Fibroblast of gingiva (primary cell): ENCODE measurements at regions not wholly inside any gene's neighbourhood (a gene's known extent, or its start where the extent isn't known, plus 50 kb on each side); places are given as distances from the start of the nearest gene placed in this dataset.

Experiments
- DNase-seq: peaks from one replicate; pipeline ENCODE4 v3.0.0-alpha.2; 2011; ENCODE audit warnings: low read depth

DNA sequence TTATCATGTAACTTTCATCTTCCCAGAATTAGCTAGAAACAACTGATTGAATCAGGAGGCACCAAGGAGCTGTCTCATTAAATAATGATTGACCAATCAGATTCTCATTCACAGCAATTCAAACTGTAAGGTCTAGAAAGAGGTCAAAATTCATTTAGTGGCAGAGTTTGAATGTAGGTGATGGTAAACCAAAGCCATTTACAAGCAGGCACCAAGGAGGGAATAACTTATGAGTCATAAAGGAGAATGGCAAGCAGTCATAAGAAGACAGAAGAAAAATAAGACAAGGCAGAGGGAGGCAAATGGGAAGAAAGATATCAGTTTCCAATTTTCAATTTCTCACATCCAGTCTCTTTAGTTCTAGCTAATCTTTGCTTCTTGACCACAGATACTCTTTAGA, 52.9 kb upstream of the DEFB112 start:
- no peak for DNase-seq

DNA sequence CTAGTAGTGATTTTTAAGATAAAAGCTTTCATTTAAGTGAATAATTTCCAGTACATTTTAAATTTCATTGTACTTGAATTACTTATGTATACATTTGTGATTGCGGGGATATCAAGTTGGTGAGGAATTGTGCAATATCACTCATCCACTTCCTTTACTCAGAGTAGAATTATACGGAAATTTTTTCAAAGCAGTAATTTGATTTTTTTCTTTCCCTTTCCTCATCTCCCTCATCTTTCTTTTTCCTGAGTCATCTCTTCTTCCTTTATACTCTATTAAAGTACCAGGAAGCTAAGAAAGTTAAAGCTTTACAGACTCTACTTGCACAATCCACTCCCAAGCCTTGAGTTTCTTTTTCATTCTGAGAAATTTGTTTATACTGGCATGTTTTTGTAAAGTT, 60.9 kb upstream of the DEFB112 start:
- DNase-seq = no peak

DNA sequence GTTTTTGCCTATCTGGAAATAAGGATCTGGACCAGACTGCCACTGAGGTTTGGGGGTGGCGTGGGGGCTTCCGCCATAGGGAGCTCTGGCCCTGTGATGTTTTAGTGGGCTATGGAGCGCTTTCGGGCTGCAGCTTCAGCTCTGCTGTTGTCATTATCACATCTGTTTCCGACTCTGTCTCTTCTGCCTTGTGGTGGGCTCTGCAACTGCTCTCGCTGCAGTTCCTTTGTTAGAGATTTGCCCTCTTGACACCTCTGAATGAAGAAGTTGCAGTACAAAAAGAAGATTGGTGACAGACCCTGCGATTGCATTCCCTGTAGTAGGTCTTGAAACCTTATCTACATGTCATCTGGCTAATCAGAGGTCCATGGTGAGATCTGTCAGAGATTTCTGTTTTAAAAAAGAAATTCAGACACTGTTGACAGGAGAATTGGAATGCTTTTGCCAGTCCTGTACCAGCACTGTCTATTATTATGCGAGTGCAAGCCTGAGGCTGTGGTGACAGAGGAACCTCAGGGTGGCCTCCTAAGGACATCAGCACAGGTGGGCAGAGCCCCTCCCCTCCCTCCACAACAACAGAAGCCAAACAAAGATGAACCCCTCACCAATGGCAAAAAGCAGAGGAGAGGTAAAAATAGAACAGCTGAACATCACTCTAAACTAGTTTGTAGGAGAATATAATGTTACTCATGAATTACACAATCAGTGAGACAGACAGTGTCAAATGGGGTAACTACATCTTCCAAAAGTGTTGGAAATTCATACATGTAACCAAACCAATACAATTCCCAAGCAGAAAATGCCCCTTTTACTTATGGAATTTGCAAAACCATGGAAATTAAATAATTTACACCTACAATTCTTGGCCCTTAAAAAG, 63.5 kb upstream of the DEFB112 start:
- DNase-seq = no peak

DNA sequence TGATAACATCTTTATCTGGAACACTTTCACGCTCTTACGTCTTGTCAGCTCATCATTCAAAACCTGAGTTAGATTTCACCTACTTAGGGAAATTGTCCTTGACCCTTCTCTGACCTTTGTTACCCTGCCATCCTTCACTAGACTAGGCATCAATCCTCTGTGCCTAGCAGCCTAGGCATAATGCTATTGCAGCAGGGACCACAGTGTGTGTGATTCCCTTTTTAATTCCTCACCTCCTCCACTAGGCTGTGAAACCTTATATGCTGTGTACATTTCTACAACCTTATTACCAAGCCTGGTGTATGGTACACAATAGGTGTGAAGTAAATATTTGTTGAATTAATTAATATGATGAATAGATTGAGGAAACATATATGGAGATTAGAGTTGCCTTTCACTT, 66.7 kb upstream of the DEFB112 start:
- no peak for DNase-seq

DNA sequence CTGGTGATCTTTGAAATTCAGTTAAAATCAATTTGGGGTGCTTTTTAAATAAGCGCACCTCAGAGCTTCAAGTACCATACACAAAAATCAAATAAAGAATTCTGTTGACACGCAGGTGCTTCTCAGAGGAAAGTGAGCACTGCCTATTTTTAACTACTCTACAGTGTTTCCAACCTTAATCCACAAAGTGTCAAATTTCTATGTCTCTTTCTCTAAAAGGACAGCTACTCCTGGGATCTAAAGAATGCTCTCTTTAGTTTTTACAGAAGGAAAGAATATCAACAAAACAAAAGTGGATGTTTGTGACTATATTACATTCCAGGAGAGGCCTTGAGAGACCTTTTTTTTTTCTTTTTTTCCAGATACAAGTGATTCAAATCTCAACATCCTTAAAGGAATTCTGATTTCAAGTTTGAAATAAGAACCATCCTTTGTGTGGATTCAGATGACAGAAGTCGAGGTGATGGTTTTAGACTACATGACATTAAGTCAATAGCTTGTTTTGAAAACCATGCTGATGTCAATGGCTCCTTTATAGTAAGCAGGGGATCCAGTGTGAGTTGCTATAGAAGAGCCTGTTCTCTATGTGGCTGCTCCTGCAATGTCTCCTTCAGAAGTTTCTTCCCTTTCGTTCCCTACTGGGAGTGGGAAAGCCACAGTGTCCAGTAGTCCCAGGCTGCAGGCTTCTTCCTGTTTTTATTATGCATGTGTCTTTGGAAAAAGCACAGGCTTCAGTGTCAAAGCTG, 67.2 kb upstream of the DEFB112 start:
- DNase-seq = no peak

DNA sequence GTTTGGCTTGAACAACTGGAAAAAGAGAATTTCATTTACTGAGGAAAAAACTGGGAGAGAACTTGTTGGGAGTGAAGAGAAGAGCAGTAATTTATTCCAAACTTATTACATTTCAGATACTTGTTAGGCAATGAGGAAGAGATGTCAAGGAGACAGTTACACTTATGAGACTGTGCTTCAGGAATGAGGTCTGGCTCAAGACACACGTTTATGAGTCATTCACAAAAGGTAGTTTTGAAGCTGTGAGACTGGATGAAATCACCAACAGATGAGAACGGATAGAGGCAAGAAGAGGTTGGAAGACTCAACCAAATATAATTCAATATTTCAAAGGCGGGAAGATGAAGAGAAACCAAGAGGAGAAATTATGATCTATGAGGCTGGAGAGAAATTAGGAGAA, 70.6 kb upstream of the DEFB112 start:
- DNase-seq = no peak

DNA sequence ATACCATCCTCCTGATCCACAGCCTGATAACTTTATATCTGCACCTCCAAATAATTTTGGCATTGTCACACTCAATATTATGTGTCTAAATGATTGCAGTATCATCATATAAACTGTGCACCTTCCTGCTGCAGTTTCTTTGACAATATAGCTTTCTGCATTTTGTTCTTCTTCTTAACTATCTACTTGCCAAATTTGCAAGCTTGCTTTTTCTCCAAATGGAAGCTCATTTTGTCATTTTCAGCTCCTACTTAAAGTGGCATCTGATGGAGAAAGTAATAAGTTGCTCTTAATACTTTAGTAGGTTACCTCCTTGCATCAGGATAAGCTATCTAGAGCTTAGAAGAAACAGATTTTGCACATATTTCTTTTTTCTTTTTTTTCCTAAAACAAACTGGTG, 74.0 kb upstream of the DEFB112 start:
- no peak for DNase-seq

DNA sequence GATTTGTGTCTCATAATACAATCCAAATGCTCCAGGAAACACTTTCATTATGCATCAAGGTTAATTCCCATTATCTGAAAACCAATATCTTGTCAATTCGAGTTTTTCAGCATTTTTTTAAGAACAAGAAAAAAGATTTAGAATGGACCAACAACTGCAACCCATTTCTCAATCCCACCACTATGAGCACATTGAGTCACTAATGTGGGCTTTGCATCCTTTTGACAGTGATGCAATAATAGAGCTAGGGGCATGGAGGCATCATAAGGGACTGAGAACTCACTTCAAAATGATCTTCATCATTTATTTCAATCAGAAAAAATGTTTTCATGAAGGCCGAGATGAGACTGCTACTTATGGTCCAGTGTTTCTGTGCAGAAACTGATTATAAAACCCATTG, 74.8 kb upstream of the DEFB112 start:
- DNase-seq = no peak

DNA sequence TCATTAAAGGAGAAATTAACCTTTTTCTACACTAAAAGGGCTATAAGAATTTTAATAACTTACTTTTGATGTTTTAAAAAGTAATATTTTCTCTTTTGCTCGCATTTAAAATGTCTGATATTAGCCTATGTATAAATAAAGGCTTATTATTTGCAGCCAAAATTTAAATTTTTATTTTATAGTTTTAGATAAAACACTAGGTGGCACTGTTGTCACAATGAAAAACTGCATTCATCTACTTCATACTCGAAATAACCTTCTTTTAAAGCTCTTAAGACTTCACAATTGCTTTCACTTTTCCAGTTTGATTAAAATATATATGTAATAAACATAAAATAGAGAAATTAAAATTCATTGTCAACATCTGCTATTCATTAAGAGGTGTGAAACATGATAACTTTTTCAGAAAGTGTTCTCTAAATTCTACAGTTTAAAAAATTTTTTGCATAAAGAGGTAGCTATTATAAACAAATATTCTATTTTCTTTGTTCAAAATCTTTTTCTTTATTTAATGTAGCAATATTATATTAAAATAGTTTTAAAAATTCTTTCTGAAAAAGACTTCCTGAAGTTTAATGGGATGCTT, 78.8 kb upstream of the DEFB112 start:
- no peak for DNase-seq

DNA sequence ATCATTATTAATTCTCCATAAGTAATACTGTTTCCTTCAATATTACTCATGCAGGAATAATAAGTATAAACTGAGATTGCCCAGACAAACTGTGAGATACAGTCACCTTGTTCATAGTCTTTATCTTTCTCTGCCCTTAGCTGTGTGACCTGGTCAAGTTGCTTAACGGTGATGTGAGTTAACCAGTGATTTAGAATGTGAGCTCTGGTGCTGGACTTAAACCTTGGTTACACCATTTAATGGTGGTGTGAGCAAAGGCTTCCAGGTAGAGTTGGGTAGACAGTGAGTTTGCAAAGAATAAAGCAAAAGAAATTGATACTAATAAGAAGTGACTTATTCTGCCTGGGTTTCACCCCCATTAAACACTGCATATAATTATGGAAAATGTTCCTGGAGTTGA, 86.2 kb upstream of the DEFB112 start:
- DNase-seq = no peak

DNA sequence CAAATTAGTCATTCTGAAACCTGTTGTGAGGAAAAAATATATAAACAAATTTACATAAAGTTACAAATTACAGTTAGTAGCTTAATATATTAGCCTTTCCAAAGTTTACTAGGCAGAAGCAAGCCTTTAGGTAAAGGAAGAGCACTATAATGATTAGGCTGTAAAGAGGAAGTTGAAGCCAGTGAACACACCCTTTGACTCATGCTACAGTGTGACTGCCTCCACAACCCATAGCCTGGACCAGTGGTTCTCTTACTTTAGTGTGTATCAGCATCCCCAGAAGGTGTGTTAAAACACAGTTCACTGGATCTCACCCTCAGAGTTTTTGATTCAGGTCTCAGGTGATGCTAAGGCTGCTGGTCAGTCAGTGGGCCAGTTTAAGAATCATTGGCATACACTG, 91.4 kb upstream of the DEFB112 start:
- DNase-seq = no peak

DNA sequence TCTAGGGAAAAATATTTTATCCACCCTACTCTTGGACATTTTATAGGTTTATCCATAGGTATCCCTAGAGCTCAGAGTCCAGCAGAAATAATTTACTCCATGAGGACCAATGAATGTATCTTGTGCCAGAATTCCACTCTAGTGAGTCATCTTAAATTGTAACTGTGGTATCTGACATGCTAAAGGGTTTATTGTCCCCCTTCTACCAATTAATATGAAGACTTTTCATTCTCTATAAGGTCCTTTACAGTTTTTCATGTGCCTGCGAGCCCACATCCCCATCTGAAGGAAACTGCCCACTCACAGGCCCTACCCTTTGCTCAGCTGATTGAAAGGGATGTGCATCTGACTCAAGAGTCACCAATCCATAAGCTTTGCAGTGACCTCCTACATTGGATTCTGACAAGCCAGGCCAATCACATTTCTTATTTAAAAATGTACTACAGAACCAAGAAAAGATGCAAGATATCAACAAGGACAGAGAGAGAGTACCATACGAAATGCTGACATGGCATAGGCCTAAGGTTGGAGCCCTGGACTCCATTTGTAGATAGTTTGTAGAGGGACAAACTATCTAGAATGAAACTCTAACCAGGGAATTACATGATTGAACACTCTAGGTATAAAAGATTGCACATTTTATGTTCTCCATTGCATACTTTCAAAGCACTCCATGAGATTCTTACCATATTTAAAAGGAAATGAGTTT, 93.4 kb upstream of the DEFB112 start:
- no peak for DNase-seq

DNA sequence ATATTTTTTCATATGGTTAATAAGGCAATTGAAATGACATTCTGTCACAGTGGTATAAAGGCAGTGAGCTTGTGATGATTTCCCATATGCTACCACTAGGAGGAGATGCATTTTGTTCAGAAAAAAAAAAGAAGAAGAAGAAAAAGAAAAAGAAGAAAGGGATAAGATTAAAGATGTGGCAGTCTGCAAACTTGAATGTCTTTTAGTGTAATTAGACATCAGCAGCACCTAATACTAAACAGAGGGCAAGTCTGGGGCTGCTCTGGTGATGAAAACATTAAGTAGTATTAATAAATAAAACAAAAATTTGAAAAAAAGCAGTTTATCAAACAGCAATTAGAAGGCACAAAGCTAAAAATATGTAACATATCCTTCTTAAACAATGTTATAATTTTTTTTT, 95.4 kb upstream of the DEFB112 start:
- no peak for DNase-seq

DNA sequence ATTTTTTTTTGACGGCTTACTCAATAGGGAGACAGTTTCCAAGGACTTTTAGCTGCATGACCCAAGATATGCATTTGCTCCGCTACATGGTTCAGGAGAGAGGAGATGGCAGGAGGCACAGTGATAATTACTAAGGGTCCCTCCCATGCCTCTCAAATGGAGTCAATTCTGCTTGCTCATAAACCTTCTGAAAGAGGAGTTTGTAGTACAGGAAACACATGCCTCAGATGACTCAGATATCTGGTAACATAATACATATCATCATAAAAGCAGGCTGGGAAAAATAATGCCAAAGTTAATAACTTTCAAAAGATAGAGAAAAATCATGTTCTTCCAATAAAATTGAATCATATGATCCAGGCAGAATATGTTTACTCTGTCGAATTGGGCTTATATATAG, 97.6 kb upstream of the DEFB112 start:
- no peak for DNase-seq

DNA sequence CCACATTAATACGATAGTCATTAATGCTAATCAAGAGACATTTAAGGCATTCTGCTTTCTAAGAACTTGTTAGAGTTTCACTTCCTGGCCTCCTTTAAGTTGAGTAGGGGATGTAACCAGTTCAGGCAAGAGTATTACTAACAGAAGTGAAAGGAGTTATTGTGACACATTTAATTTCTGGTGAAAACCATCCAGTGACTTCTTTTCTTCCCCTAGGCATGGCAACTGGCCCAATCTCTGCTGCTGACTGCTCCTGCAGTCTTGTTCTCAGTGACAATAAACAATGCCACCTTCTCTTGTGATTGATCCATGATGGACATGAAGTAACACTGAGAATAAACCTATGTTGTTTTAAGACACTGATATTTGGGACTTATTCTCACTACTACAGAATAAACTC, 130.9 kb upstream of the DEFB112 start:
- no peak for DNase-seq

DNA sequence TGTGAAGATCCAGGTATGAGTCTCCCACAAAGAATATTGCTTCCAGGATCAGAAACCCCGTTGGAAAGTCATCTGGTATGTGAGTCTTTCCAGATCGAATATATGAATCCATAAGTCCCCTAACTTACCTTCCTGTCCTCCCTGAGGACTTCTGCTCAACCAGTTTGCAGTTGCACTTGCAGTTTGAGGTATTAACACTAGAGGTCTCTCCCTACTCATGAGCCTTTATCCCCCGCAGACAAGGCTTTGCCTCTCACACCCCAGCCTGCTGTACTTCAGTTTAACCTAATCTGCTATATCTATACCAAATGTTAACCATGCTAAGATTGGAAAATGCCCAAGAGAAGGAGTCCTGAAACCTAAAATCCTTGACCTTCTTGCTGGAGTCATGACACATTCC, 135.3 kb upstream of the DEFB112 start:
- DNase-seq = no peak

DNA sequence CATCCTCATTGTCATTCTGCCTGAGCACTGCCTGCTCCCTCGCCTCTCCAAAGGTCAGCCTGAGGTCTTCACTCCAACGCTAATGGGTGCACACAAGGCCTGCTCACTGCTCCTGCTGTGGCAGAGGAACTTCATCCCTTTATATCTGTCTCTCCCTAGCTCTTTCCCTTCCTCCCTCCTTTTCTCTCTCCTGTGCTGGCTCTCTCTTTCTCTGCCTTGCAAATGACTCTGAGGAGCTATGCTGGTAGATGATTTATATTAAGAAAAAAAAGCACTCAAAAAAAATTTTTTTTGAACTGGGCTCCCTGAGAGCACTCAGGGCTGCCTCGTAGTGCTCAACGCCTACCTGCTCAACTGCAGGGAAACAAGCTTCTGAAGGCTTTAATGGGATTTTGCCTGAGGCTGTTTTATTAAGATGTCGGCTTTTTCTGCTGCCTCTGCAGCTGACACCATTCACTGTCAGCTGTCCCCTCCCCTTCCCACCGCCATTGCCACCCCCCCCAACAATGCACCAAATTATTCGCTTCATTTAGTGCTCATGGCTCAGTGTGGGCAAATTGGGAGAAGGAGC, 137.7 kb upstream of the DEFB112 start:
- DNase-seq = no peak

DNA sequence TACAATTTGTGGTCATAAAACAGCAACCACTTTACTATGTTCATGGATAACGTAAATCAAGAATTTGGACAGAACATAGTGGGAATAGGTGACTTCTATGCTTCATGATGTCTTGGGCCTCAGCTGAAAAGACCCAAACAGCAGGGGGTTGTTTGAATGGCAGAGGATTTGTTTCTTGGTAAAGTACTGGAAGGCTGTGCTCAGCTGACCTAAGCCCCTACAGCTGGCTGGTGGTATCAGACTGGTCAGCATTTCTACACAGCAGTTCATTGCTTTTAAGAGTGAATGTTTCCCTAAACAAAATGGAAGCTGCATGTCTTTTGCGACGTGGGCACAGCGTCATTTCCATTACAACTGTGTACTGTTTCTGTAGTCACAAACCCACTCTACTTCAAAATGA, 148.5 kb upstream of the DEFB112 start:
- DNase-seq = no peak

DNA sequence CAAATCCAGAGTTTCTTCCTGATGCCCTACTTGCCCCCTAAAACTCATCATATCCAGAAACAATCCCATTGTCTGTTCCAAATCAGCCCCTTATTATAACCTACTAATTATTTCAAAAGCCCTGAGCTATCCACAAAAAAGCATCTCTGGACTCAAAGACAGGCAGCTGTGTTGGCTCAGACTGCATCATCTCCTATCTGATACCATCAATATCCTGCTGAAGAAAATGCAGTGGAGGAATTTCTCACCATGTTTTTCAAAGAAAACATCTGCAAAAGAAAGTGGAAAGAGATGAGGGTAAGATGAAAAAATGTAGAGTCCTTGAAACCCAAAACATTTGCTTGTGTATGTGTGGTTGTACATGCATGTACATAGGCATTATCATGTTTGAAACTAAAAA, 153.0 kb upstream of the DEFB112 start:
- DNase-seq = no peak

DNA sequence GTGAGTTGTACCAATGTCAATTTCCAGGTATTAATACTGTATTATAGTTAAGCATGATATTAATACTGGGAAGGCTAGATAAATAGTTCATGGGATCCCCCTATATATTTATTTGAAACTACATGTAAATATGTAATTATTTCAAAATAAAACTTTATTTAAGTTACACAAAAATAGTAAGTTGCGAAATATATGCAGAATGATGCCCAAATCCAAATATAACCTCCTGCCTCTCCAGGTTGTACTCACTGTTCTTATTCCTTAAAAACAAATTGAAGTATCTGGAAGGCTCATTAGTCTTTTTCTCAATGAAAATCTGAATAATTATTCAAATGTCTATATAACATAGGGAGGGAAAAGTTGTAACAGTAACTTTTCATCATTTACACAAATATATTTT, 161.9 kb upstream of the DEFB112 start:
- no peak for DNase-seq

DNA sequence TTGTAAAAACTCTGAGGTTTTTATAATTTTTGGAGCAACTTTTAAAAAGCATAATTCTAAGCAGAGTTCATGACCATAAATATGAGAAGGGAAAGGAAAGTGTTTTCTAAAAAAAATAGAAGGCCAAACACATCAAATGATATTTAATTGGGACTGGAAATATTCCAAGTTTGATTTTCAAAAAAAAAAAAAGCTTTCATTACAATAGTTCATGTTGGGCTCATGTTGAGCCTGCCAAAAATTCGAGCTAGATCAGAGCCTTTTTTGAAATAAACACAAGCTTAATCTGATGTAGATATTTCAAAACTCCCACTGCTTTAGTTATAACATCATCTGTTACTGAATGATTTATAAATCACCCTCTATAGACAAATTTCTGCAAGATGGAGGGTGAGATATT, 163.4 kb upstream of the DEFB112 start:
- DNase-seq = no peak

DNA sequence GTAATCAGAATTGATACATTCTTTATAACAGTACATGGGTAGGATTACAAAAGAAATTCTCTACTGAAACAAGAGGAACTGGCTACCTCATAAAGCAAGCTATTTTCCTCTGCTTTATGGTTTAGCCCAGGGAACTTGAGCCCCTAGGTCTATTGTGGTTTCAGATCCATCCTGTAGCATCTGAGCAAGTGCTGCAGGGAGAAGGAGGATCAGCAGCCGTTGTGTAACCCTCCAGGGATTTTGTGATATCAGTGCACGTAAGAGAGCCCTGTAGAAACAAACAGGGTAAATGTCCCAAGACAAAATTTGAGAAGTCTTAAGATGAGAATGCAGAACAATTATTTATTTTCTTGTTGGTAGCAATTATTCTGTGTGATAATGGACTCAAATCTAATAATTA, 165.2 kb upstream of the DEFB112 start:
- DNase-seq = no peak
